IMR-90 (cell line): ENCODE measurements at regions not wholly inside any gene's neighbourhood (a gene's known extent, or its start where the extent isn't known, plus 50 kb on each side); places are given as distances from the start of the nearest gene placed in this dataset.

ENCODE experiments used
- ATAC-seq: fragments of 200-7000 bp; cut with Tn5 transposase; 2 replicates; pipeline ENCODE4 v1.9.1; 2020; ENCODE audit warnings: low read depth, mild to moderate bottlenecking, moderate library complexity
- BruUV-seq: library from RNA; stranded (reverse); fragments of 400-500 nt; replicated peaks from 2 replicates; lab custom pipeline; 2021; lab: Mats Ljungman, UMichigan
- CTCF ChIA-PET: fragments of 300-600 bp; formaldehyde crosslinking; extraction: SDS; loops from one replicate; lab custom pipeline; 2021; ENCODE audit warnings: antibody characterized with exemption; lab: Yijun Ruan, JAX
- POLR2A ChIA-PET: fragments of 300-600 bp; sonication (Branson Sonifier 250); formaldehyde crosslinking; loops from one replicate; lab custom pipeline; 2022; ENCODE audit warnings: antibody characterized with exemption; ENCODE audit not compliant: unreplicated experiment; lab: Charles Lee
- DNase-seq: peaks from one replicate; pipeline ENCODE4 v3.0.0; 2013
- H2AFZ ChIP-seq: replicated peaks from 2 replicates; pipeline ENCODE3; 2013; ENCODE audit warnings: low read length, mild to moderate bottlenecking; ENCODE audit not compliant: poor library complexity
- H2AK5ac ChIP-seq: 2 replicates; pipeline ENCODE4 v1.6.1; 2013; ENCODE audit warnings: low read depth, low read length, inconsistent platforms
- H2AK9ac ChIP-seq: replicated peaks from 2 replicates; pipeline ENCODE3; 2013; ENCODE audit warnings: mild to moderate bottlenecking, low read depth, low read length, moderate library complexity; ENCODE audit not compliant: poor library complexity
- H2BK120ac ChIP-seq: 2 replicates; pipeline ENCODE4 v1.6.1; 2013; ENCODE audit warnings: low read depth, low read length, inconsistent platforms
- H2BK15ac ChIP-seq: 3 replicates; pipeline ENCODE4 v1.6.1; 2013; ENCODE audit warnings: low read depth, low read length, inconsistent platforms
- H2BK20ac ChIP-seq: 2 replicates; pipeline ENCODE4 v1.6.1; 2013; ENCODE audit warnings: low read depth, mild to moderate bottlenecking, inconsistent platforms, low read length, moderate library complexity
- H2BK5ac ChIP-seq: 2 replicates; pipeline ENCODE4 v1.6.1; 2013; ENCODE audit warnings: mild to moderate bottlenecking, low read depth, low read length, inconsistent platforms; ENCODE audit not compliant: poor library complexity, severe bottlenecking
- H3K14ac ChIP-seq: replicated peaks from 2 replicates; pipeline ENCODE4 v1.6.1; 2013; ENCODE audit warnings: low read depth, low read length, inconsistent platforms
- H3K18ac ChIP-seq: 2 replicates; pipeline ENCODE4 v1.6.1; 2013; ENCODE audit warnings: low read depth, low read length, control low read depth
- H3K23ac ChIP-seq: 2 replicates; pipeline ENCODE4 v1.6.1; 2013; ENCODE audit warnings: low read depth, low read length, inconsistent platforms
- H3K27ac ChIP-seq: 2 replicates; pipeline ENCODE4 v1.5.1; 2013; ENCODE audit warnings: mild to moderate bottlenecking, control low read depth, low read length; ENCODE audit not compliant: insufficient read depth
- H3K27me3 ChIP-seq: 2 replicates; pipeline ENCODE4 v1.6.1; 2013; ENCODE audit warnings: low read length; ENCODE audit not compliant: control insufficient read depth, insufficient read depth
- H3K36me3 ChIP-seq: 2 replicates; pipeline ENCODE4 v1.6.1; 2013; ENCODE audit warnings: low read length, mixed read lengths; ENCODE audit not compliant: control insufficient read depth, insufficient read depth
- H3K4ac ChIP-seq: 2 replicates; pipeline ENCODE4 v1.6.1; 2013; ENCODE audit warnings: low read depth, low read length, inconsistent platforms
- H3K4me1 ChIP-seq: 2 replicates; pipeline ENCODE4 v1.6.1; 2013; ENCODE audit warnings: low read length, mixed read lengths; ENCODE audit not compliant: control insufficient read depth, insufficient read depth
- H3K4me2 ChIP-seq: 2 replicates; pipeline ENCODE4 v1.6.1; 2013; ENCODE audit warnings: low read depth, mild to moderate bottlenecking, control low read depth, low read length, moderate library complexity
- H3K4me3 ChIP-seq: 2 replicates; pipeline ENCODE4 v1.5.1; 2013; ENCODE audit warnings: low read depth, mild to moderate bottlenecking, control low read depth, low read length, moderate library complexity; ENCODE audit not compliant: insufficient read depth
- H3K56ac ChIP-seq: 2 replicates; pipeline ENCODE4 v1.6.1; 2013; ENCODE audit warnings: low read length, inconsistent platforms; ENCODE audit not compliant: insufficient read depth; ENCODE audit errors: extremely low read depth
- H3K79me1 ChIP-seq, 2 experiments: 2 replicates each; pipeline ENCODE4 v1.6.1; 2013; ENCODE audit warnings: low read length in 2 of 2, inconsistent platforms in 1 of 2, low read depth in 1 of 2
- H3K9ac ChIP-seq: 2 replicates; pipeline ENCODE4 v1.6.1; 2013; ENCODE audit warnings: low read depth, low read length, control low read depth
- H3K9me1 ChIP-seq: 2 replicates; pipeline ENCODE4 v1.6.1; 2013; ENCODE audit warnings: low read length, inconsistent platforms; ENCODE audit not compliant: insufficient read depth
- H3K9me3 ChIP-seq: 2 replicates; pipeline ENCODE4 v1.6.1; 2013; ENCODE audit warnings: low read length; ENCODE audit not compliant: control insufficient read depth, insufficient read depth
- H4K20me1 ChIP-seq: 2 replicates; pipeline ENCODE4 v1.6.1; 2013; ENCODE audit warnings: low read length, inconsistent platforms; ENCODE audit not compliant: insufficient read depth
- H4K5ac ChIP-seq: 2 replicates; pipeline ENCODE4 v1.6.1; 2013; ENCODE audit warnings: mild to moderate bottlenecking, low read depth, low read length, control low read depth
- H4K8ac ChIP-seq, 2 experiments: 2 replicates each; pipeline ENCODE4 v1.6.1; 2013; ENCODE audit warnings: low read depth in 2 of 2, low read length in 2 of 2, control low read depth in 1 of 2, inconsistent platforms in 1 of 2
- H4K91ac ChIP-seq: 2 replicates; pipeline ENCODE4 v1.6.1; 2013; ENCODE audit warnings: low read depth, low read length, inconsistent platforms; ENCODE audit not compliant: insufficient read depth
- FOS ChIP-seq: fragments of 150-350 bp; IDR thresholded peaks from 2 replicates; pipeline ENCODE4 v1.6.1; 2016; ENCODE audit warnings: low read depth, low read length
- MAZ ChIP-seq: IDR thresholded peaks from 2 replicates; pipeline ENCODE4 v1.6.1; 2012; ENCODE audit warnings: low read depth, mild to moderate bottlenecking, low read length, improper control_type of control experiment, moderate library complexity, borderline replicate concordance
- POLR2A ChIP-seq: IDR thresholded peaks from 2 replicates; pipeline ENCODE4 v1.6.1; 2012; ENCODE audit warnings: mild to moderate bottlenecking, low read depth, low read length
- SMC3 ChIP-seq: fragments of 150-350 bp; IDR thresholded peaks from 2 replicates; pipeline ENCODE4 v1.6.1; 2016; ENCODE audit warnings: low read depth, mild to moderate bottlenecking, antibody characterized with exemption, low read length, moderate library complexity
- WGBS, 2 experiments: methylation state at CpG; one replicate each; pipeline versions ENCODE4 v1.1.5 to v1.1.7; 2013; ENCODE audit warnings: missing lambda C conversion rate in 2 of 2; ENCODE audit not compliant: insufficient read length in 1 of 2; ENCODE audit errors: extremely low coverage in 2 of 2; 5-methylcytosine and 5-hydroxymethylcytosine counted together
- dilution Hi-C: fragments of 300-500 bp; cut with HindIII; formaldehyde crosslinking; loops from one replicate; pipeline ENCODE4 v1.14.3; 2018; ENCODE audit warnings: low sequenced_read_pairs; ENCODE audit not compliant: unreplicated experiment
- in situ Hi-C: fragments of 300-500 bp; cut with MboI; formaldehyde crosslinking; loops from 3 replicates; pipeline ENCODE4 v1.14.3; 2019; ENCODE audit warnings: low sequenced_read_pairs, inconsistent platforms, mixed read lengths
- intact Hi-C: fragments of 100-400 bp; cut with micrococcal nuclease; formaldehyde crosslinking; loops from 2 replicates; pipeline ENCODE4 v1.10.0; 2022

DNA sequence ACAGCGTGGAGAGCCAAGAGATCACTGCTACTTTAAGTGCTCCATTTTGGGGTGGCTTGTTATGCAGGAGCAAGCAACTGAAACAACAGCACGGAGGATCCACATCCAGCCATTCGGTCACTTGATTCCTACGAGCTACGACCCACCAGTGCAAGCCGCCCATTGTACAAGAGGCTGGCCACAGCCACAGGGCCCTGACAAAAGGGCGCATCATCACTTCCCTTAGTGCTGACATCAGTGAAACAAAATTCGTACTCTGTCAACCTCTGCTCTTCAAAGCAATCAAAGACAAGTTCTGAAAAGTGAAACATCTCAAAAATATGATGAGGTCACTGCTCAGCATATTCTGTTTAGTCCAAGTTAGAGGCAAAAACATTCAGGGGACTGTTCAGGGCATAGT, 168.4 kb downstream of the GADD45G start:
- Histone ChIP-seq H3K79me1 (no peaks in the 10 kb centered on the region), H2BK20ac (no peak overlapping the region), H4K5ac (no peak overlapping the region), H3K36me3 (no peaks in the 10 kb centered on the region), H2AFZ (no peak overlapping the region), H3K23ac (no peak overlapping the region), H3K18ac (no peak overlapping the region), H2AK9ac (no peak overlapping the region), H3K4ac (no peak overlapping the region), H4K8ac (no peak overlapping the region), H3K4me2 (no peak overlapping the region), H2BK5ac (no peak overlapping the region), H3K27me3 (no peaks in the 10 kb centered on the region), H3K9me1 (no peaks in the 10 kb centered on the region), H2BK15ac (no peak overlapping the region), H3K14ac (no peak overlapping the region), H2BK120ac (no peak overlapping the region), H3K9ac (no peak overlapping the region), H3K4me1 (no peaks in the 10 kb centered on the region), H2AK5ac (no peak overlapping the region), H3K56ac (no peak overlapping the region), H4K20me1 (no peaks in the 10 kb centered on the region), H4K91ac (no peak overlapping the region), H3K4me3 (no peak overlapping the region), H3K9me3 (no peaks in the 10 kb centered on the region), H3K27ac (no peak overlapping the region)
- TF ChIP-seq SMC3 (no peak), MAZ (no peak), FOS (no peak), POLR2A (no peak)
- ATAC-seq = no peak
- in situ Hi-C loops (no loop called here), intact Hi-C loops (no loop called here), dilution Hi-C loops (no loop called here)
- no CpG with 5 or more reads among the region's 8 CpGs for WGBS, 2 experiments
- no peak for DNase-seq
- CTCF ChIA-PET = no interaction called here
- POLR2A ChIA-PET = no interaction called here
- no TSS peak for BruUV-seq
